ENCODE measurements at regions not wholly inside any gene's neighbourhood (a gene's known extent, or its start where the extent isn't known, plus 50 kb on each side); places are given as distances from the start of the nearest gene placed in this dataset.
"Not testable (repeated sequence)": the region's sequence is repeated elsewhere in the genome, so short reads cannot be mapped to it uniquely, and the experiment has no call there.

DNA sequence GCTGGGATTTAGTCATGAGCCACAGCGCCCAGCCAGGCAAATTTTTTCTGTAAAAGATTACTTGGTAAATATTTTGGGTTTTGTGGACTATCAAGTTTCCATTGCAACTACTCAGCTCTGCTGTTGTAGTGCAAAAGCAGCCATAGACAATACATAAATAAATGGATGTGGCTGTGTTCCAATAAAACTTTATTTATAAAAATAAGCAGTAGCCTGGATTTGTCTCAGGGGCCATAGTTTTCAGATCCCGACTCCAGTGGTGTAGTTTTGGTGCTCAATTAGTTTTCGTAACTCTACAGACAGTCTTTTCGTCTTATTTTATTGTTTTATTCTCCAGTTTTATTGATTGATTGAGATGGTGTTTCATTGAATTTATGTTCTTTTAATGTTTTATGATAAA, 80.1 kb upstream of the IVNS1ABP start:
- no peak for DNase-seq

DNA sequence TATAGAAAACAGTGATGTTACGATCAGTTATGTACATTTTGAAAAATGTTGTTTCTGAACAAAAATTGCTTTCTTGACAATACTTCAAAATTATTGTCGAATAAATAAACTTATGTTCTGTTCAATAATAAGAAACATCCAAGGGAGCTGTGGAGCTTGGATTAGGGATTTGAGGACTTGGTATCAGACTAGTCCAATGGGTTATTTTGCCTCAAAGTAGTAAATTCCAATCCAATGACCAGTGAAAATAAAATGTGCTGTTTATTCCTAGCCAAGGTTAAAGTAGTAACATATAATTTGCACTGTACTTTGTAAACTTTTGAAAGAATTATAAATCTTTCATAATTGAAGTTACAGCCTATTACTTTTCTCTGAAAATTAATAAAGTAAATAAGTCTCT, 79.1 kb upstream of the IVNS1ABP start:
- DNase-seq: no peak

DNA sequence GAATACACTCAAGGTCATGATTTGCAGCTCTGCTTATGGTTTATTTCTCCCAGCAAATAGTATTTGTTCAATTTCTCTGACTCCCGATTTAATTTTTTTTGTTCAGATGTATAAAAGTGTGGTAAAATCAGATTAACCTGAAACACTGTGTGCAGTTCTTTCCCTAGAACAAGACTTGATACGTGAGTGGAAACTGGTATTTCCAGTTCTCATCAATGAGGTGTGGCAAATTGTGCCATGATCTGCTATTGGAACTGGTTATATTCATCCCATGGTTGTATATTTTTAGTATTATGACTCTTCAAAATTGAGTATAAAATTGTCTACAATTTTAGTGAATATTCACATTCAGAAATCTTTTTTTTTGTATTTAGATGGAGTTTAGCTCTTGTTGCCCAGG, 76.8 kb upstream of the IVNS1ABP start:
- DNase-seq: no peak

DNA sequence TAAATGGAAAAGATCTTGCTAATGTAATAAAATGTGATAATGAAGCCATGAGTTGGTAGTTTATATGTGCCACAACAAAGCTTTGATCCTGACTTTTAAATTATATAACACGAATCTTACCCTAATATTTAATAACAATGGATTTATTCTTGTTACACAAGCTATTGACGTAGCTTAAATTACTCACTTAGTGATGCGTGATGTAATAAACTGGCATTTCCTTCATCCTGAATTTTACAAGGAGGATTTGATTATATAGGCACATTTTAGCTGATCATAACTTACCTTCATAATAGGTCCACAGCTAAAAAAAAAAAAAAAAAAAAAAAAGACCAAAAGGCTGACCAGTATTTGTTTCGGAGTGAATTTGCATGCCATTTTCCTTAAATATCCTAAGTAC, 76.2 kb upstream of the IVNS1ABP start:
- DNase-seq: no peak

DNA sequence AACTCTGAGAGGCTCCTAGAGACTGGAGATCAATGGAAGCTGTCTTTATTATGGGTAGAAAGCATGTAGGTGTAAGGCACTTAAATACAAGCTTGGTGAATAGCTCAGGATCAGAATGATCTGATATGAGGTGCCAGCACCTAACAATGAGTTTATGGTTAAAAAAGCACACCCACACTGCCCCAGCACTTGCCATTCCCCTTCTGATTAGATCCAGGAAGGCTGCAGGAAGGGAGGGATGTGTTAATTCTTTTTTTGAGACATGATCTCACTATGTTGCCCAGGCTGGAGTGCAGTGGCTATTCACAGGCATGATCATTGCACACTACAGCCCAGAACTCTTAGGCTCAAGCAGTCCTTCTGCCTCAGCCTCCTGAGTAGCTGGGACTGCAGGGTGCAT, 71.8 kb upstream of the IVNS1ABP start:
- DNase-seq: no peak

DNA sequence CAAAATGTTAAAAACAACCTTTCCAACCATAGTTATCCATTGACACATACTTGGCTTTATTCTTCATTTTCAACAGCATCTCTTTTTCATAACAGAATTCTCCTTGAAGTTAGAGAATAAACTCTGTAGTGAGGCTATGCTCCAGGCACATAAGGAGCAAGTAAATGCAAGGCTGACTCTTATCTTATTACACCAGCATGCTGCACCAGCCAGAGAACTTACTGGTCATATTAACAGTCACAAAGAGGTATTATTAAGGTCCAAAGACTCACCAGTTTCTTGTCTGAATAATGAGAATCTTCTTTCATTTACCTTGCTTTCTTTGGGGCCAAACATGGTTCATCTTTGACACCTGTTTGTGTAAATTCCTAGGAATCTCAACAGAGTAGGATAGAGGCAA, 71.3 kb upstream of the IVNS1ABP start:
- DNase-seq: no peak

DNA sequence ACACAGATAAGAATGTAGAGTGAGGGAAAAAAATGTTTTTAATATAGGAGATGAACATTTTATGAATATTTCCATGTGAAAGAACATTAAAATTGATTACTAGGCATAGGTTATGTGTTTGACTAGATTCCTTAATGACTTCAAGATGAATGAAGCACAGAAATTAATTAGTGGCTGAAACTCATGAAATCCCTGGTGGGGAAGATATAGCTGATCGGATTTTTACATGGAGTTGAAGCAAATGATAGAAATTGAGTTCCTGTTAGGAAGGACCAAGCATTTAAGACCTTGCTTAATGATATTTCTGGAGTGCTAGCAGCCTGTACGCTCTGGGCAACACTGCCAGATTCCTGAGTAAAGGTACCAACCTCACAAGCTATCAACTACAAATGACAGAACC, 68.9 kb upstream of the IVNS1ABP start:
- no peak for DNase-seq

DNA sequence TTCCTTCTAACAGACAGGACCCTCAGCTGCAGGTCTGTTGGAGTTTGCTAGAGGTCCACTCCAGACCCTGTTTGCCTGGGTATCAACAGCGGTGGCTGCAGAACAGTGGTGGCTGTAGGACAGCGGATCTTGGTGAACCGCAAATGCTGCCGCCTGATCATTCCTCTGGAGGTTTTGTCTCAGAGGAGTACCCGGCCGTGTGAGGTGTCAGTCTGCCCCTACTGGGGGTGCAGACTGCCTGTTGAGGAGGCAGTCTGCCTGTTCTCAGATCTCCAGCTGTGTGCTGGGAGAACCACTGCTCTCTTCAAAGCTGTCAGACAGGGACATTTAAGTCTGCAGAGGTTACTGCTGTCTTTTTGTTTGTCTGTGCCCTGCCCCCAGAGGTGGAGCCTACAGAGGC, 66.8 kb upstream of the IVNS1ABP start:
- DNase-seq: not testable (repeated sequence)

DNA sequence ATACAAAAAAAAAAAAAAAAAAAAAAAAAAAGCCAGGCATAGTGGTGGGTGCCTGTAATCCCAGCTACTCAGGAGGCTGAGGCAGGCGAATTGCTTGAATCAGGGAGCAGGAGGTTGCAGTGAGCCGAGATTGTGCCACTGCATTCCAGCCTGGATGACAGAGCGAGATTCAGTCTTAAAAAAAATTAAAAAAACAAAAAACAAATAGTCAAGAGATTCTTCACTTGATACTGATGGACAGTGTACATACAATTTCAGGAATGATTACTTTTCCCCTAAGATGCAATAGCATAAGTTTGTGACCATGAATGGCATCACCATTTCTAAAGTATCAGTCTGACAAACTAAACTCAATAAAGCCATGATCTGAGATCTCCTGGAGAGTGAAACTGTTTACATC, 60.8 kb upstream of the IVNS1ABP start:
- DNase-seq: no peak

DNA sequence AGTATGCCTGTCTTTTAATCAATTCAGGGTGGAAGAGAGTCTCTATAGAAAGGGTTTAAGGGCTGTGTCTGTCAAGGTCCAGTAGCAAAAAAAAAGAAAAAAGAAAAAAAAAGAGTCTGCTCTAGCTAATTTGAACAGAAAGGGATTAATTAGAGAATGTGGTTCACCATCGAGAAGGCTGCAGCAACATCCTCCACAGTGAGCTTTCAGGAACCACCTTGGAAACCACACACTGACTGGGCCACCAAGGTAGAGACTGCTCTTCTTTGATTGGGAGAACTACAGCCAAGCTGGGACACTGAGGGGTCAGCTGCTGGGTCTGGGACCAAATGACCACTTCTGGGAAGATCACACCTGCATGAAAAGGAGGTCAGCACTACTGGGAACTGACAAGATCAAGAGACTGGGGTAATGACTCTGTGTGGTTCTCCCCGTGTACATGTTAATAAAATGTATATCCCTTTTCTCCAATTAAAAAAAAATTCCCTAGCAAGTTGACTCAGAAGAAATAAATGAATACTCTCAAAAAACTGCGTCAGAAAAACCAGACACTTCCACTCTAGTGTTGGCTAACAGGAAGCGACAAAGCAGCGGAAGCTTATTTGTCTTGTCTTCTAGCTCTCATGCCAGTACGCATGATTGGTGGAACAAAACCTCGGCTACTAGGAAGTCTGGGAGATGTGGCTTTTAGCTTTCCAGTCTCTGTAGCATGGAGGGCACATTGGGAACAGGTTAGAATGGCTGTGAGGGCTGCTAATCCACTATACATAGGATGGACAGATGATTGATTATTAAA, 60.0 kb upstream of the IVNS1ABP start:
- no peak for DNase-seq

DNA sequence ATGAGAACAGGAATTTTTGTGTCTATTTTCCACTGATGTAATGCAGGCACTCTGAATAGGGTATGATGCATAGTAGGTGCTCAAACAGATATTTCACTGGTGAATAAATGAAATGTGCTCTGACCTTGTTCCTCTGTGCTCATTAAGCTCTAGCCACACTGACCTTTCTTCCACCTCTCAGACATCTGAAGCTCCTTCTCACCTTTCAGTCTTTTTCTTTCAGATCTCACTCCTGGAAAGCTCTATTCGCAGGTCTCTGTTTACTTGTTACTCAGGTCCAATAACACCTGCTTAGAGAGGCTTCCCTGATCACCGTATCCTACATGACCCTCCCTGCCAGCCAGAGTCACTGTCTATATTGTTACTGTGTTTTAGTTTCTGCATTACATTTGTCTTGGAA, 59.2 kb upstream of the IVNS1ABP start:
- DNase-seq: no peak

DNA sequence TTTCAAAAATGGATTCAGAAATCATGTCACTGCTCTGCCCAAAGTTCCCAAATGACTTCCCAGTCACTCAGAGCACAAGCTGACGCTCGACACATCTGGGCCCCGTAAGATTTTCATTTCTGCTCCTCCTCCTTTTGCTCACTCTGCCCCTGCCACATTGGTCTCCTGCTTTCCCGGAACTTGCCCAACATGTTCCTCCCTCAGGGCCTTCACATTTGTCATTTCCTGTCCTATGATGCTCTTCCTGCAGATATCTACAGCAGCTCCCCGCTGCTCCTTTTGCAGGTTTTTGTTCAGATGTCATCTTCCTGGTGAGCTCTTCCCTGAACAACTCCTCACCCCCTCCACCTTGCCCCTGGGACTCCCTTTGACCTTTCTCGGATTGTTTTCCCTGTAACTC, 58.5 kb upstream of the IVNS1ABP start:
- DNase-seq: no peak

DNA sequence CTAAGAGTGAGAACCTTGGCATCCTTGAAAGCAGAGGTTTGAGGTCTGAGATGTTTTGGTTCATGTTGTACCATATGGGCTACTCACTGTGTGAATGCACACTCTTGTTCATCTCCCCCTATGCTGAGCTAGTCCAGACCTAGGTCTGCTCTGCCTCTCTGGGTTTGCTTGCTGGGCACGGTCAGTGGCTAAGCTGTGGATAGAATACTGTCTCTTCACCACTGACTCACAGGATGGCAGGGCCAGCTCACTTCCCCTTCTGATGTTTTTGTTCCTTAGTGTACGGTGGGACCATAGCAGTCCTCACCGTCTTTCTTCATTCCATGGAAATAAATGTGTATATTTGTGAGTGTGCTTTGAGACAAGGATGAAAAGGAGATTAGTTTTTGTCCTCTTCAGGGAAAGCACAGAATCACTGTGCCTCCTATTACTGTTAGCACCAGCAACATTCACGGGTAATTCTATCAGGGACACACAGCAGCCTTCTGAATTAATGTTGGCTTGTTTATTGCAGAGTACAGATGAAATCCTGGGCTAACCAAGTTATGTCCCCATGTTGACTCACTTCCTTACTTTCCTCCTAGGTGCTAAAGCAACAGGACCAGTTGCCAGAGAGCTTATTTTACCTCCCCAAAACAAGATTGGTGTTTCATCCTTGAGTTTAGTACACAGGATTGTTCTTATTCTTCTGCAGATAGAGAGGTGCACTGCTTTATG, 56.9 kb upstream of the IVNS1ABP start:
- DNase-seq: no peak

DNA sequence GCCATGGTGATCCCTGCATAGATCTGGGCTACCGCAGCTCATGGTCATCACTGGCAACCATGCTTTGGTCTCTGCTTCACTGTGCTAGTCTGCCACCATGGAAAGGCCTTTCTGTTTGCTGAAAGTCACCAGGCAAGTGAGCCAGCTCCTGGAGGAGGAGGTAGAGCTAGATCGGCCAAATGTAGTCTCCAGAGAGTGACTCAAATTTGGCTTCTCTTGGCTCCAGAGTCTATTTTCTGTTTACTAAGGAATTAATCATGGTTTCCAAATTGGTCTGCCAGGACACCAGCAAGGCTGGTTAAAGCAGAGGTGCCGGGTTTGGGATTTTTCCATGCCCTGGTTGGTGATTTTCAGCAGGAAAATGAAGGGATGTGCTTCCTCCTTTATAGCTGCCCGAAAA, 52.7 kb upstream of the IVNS1ABP start:
- no peak for DNase-seq

DNA sequence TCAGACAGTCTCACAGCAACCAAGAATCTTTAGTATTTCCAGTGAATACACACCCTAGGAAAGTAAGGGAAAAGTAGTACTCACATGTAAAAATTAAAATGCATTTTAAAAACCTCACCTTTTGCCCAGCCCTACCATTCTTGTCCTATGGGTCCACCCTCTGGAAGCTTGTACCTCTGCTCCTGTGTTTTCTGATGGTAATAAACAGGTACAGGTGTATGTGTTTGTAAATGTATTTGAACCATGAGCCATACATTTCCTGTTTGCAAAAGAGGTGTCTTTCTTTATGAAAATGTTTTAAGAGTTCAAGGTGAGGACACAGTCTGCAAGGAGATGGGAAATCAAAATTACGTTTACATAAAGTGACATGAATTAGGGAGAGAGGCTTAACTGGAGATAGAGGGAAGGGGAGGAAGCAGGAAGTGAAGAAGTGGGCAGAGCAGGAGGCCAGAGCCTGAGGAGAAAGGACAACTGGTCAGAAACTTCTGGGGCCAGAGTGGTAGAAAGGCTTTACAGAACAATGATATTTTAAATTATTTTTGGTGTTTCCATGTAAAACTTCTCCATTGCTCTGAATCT, 52.0 kb upstream of the IVNS1ABP start:
- DNase-seq: no peak

DNA sequence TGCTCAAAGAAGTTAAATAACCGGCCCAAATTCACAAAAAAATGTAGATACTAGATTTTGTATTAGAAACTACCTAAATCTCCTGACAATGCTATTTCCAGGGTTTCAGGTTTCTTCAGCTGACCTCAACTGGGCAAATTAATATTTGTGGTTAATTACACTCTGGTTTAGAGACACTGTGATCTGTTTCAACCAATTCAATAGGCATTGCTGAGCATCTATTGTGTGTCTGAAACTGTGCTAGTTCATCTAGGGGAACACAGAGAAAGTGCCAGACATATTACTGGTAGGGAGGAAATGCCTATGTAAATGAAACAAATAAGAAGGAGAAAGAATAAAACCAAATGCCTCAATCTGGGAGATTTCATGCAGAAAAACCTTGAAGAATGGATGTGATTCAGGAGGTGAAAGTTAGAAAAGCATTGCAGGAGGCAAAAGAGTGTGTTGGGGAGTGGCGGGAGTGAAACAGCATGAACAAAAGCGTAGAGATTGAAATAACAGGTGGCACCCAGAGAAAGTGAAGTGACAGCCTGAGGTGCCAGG, 51.3 kb upstream of the IVNS1ABP start:
- no peak for DNase-seq

DNA sequence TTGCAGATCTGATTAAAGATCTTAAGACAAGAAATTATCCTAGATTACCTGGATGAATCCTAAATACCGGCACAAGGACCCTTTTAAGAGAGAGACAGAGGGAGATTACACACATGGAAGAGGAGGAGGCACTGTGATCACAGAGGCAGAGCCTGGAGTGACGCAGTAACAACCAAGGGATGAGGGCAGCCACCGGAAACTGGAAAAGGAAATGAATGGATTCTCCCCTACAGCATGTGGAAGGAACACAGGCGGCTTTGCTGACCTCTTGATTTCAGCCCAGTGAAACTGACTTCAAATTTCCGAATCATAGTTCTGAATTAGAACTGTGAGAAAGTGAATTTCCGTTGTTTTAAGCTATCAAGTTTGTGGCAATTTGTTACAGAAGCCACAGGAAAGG, 50.2 kb upstream of the IVNS1ABP start:
- no peak for DNase-seq
